Mucosa of descending colon (tissue), 3 donors: ENCODE measurements at regions not wholly inside any gene's neighbourhood (a gene's known extent, or its start where the extent isn't known, plus 50 kb on each side); places are given as distances from the start of the nearest gene placed in this dataset.
A peak's percentile ranks its signal among the peaks of the same experiment; 100 is the strongest.

ENCODE experiments used
- ATAC-seq: fragments of 200-7000 bp; cut with Tn5 transposase; one replicate; pipeline ENCODE4 v1.9.1; 2020; ENCODE audit warnings: mild to moderate bottlenecking, moderate library complexity
- DNase-seq, 3 donors: peaks; one replicate each; pipeline ENCODE4 v3.0.0-alpha.2; 2020
- H3K36me3 ChIP-seq: fragments of 200-600 bp; one replicate; pipeline ENCODE4 v1.8.0; 2021; ENCODE audit warnings: low read depth, mild to moderate bottlenecking
- H3K4me1 ChIP-seq: fragments of 200-600 bp; one replicate; pipeline ENCODE4 v1.8.0; 2021; ENCODE audit warnings: low read depth, mild to moderate bottlenecking
- H3K4me3 ChIP-seq: fragments of 200-600 bp; one replicate; pipeline ENCODE4 v1.8.0; 2021; ENCODE audit warnings: mild to moderate bottlenecking
- H3K9me3 ChIP-seq: fragments of 200-600 bp; one replicate; pipeline ENCODE4 v1.8.0; 2021; ENCODE audit warnings: mild to moderate bottlenecking
- intact Hi-C, 2 donors: fragments of 100-400 bp; cut with DNase I in 1 of 2; cut with micrococcal nuclease in 1 of 2; formaldehyde crosslinking; loops; one replicate each; pipeline versions ENCODE4 v1.11.0 to v1.11.1; 2022; cut with DNase I, micrococcal nuclease
- TF ChIP-seq, protein P1 (sequence below): fragments of 200-600 bp; IDR thresholded peaks from one replicate; pipeline ENCODE4 v1.8.0; 2022; ENCODE audit warnings: antibody characterized with exemption, mild to moderate bottlenecking
- donor health status: DM: no; HTN: no; CAD: no; lungs with moderate emphysema.
- donor health status: DM: no; HTN: no; CAD: no.
- donor health status: DM: no; HTN: yes; CAD: no.

DNA sequence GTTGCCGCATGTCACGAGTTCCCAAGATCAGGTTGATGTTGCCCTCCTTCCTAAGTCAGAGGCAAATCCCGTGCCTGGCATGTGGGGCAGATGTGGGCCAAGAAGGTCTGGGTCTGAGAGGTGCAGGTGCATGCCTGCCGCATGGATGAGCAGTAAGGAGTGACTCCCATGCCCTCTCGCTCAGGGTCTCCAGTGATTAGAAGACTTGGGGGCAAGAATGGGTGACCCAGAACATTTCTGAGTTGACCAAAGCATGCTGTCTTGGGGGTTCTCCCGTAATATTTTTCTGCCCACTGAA lies 120.6 kb upstream of the HDAC4 start:
- intact Hi-C loops: no loop called here
- no peaks in the 10 kb centered on the region for H3K4me1 ChIP-seq
- ATAC-seq (no peak), DNase-seq (peak in 1 of 3 donors; percentile 8)
- TF ChIP-seq, protein P1, sequence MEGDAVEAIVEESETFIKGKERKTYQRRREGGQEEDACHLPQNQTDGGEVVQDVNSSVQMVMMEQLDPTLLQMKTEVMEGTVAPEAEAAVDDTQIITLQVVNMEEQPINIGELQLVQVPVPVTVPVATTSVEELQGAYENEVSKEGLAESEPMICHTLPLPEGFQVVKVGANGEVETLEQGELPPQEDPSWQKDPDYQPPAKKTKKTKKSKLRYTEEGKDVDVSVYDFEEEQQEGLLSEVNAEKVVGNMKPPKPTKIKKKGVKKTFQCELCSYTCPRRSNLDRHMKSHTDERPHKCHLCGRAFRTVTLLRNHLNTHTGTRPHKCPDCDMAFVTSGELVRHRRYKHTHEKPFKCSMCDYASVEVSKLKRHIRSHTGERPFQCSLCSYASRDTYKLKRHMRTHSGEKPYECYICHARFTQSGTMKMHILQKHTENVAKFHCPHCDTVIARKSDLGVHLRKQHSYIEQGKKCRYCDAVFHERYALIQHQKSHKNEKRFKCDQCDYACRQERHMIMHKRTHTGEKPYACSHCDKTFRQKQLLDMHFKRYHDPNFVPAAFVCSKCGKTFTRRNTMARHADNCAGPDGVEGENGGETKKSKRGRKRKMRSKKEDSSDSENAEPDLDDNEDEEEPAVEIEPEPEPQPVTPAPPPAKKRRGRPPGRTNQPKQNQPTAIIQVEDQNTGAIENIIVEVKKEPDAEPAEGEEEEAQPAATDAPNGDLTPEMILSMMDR: no peak
- no peaks in the 10 kb centered on the region for H3K36me3 ChIP-seq
- no peaks in the 10 kb centered on the region for H3K9me3 ChIP-seq
- no peak overlapping the region for H3K4me3 ChIP-seq

DNA sequence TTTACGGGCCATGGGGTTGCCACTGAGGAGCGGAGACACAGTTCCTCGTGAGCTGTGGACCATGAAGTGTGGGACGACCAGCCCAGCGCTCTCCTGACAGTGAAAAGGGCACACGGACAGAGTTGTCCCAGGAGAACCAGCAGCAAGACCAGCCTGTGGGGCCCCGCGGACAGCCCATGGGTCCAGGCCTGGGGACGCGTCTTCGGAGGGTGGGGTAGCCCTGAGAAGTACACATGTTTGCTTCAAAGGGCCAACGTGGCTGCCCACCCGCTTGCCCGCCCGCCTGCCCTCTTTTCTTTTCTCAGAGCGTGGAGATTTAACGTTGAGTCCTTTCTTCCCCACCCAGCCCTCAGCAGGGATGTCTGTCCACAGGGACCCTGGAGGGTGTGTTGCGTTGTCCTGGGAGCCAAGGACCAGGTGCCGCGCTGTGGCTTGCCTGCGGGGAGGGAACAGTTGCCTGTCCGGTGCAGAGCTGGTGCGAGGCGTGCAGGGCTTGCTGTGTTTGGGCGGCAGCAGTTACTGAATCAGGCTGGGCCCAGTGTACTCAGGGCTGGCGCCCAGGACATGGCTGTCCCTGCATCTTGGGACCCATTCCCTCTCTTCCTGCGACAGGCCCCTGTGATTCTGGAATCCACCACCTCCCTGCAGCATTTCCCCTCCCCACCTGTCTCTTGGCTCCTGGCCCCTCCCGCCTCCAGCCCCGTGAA lies 120.1 kb upstream of the HDAC4 start:
- Histone ChIP-seq H3K4me1 (no peaks in the 10 kb centered on the region), H3K4me3 (no peak overlapping the region), H3K9me3 (no peaks in the 10 kb centered on the region), H3K36me3 (no peaks in the 10 kb centered on the region)
- TF ChIP-seq, protein P1: no peak
- ATAC-seq: no peak
- intact Hi-C loops: no loop called here
- no peak for DNase-seq

DNA sequence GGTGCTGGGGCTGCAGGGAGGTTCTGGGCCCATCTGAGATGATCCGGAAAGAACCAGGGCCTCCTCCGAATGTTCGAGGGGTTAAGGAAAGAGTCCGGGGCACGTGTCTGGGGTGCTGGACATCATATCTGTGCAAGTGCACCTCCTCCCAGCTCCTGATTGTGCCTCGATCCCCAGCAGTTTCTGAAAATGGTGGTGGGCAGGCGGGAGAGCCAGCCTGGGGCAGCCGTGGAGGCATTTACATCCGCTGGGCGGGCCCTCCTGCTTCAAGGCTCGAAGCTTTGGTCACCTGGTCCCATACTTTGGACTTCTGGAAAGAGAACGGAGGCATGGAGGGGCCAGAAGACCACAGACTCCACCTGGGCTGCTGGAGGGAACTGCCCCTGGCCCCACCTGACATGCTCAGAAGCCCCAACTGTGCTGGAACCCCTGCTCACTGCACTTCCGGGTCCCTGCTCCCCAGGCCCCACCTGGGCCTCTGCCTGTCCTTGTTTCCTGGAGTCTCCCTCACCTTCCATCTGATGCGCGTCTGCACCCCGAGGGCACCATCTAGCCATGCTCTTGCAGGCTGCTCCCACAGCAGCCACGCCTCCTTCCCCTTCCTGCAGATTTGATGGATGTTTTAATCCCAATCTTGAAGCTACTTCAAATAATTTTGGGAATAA lies 119.2 kb upstream of the HDAC4 start:
- DNase-seq (no peak), ATAC-seq (no peak)
- no peaks in the 10 kb centered on the region for H3K4me1 ChIP-seq
- no peak overlapping the region for H3K4me3 ChIP-seq
- no peaks in the 10 kb centered on the region for H3K36me3 ChIP-seq
- intact Hi-C loops: no loop called here
- TF ChIP-seq, protein P1: no peak
- no peaks in the 10 kb centered on the region for H3K9me3 ChIP-seq

DNA sequence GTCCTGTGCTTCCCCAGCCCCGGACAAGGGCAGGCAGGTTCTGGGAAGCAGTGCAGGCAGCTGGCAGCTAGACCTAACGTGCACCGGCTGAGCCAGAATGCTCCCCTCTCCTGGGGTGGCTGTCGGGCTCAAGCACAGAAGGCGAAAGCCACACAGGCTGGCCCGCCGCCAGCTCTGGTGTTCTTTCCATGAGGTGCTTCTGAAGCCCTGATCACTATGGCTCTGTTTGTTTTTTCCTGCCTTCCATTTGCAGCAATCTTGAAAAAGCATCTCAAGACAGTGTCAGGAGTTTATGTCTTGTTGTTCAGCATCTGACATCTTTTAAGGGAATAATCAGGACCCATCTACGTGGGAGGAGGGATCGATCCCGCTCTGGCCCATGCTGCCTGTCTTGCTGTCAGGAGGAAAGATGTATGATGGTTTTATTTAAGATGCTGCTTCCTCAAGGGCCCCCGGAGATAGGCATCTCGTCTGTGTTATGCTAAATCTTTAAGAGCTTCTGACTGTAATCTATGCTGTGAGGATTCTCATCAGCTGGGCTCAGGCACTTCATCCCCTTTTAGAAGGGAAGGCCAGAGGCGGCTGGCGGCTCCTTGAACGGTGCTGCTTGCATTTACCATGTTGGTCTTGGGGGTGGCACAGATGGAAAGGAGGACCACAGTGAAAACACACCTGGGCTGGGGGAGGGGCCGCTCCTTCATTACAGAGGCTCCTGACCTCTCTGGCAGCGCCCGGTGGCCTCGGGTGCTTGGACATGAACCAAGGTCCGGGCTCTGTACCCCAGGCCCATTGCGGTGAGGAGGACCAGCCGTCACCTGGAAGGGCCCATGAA lies 118.5 kb upstream of the HDAC4 start:
- intact Hi-C loops: no loop called here
- DNase-seq (no peak), ATAC-seq (no peak)
- TF ChIP-seq, protein P1: no peak
- H3K36me3 ChIP-seq: no peaks in the 10 kb centered on the region
- no peaks in the 10 kb centered on the region for H3K4me1 ChIP-seq
- H3K9me3 ChIP-seq: no peaks in the 10 kb centered on the region
- no peak overlapping the region for H3K4me3 ChIP-seq

DNA sequence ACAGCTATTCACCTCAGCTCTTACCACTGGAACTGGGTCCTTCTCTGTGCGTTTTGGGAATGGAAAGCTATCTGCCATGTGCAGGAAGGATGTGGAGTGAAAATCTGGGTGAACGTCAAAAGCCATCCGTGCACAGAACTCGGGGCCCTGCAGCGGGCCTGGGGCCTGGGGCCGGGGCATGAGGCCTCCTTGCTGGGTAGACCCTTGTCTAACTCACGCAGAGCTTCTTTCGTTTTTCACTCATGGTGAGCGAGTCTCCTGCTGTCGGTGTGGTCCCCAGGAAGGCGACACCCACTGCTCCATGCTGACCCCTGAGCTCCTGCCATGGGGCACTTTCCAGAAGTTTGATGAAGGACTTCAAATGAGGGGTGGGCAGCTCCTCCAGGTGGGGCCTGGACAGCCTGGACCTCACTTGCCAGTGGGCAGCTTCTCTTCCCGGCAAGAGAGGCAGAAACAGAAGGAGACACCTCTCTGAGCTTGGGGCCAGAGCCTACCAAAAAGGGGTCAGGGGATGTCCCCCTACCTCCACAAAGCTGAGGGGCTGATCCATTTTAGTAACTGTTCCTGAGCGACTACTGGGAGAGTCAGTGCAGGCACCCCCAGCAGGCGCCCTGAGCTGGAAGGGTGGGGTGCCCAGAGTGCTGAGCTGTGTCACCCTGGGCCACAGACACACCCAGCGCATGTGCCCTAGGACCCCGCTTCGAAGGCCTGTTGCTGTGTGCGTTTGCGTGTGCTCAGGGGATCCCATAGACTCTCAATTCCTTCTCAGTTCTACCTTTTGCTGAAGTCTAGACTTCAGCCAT lies 117.7 kb upstream of the HDAC4 start:
- intact Hi-C loops: no loop called here
- DNase-seq (no peak), ATAC-seq (no peak)
- Histone ChIP-seq H3K4me1 (no peaks in the 10 kb centered on the region), H3K4me3 (no peak overlapping the region), H3K36me3 (no peaks in the 10 kb centered on the region), H3K9me3 (no peaks in the 10 kb centered on the region)
- TF ChIP-seq, protein P1: no peak
